ENCODE measurements at regions not wholly inside any gene's neighbourhood (a gene's known extent, or its start where the extent isn't known, plus 50 kb on each side); places are given as distances from the start of the nearest gene placed in this dataset.

DNA sequence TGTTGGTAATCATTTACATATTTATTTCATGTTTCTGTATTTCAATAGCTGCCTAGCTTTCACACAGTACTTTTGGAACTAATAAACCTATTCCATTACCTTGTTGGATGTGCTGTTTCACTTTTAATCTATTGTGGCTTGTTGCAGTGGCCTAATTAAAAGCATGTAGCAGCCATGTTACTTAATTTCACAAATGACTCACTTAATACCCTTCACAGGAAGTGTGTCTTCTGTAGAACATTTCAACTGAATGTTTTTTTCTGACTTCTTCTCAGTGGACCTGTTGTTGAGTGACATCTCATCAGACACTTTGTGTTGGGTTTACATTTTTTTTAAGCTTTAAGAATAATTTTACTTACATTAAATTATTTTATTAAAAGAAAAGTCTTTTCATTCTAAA, 260.5 kb upstream of the THUMPD2 start:
- H3K4ac ChIP-seq (replicated peaks; ENCODE audit: insufficient read length, low read depth, low read length) = no peak overlapping the region
- no peaks in the 10 kb centered on the region for H3K36me3 ChIP-seq (ENCODE audit: control insufficient read depth in 2 of 4, insufficient read depth in 4 of 4, low read length in 3 of 4)
- no peak overlapping the region for H3K23ac ChIP-seq (ENCODE audit: insufficient read length)
- peaks cover 3 to 4% of the 10 kb centered on the region in 2 experiments for H3K9me3 ChIP-seq (ENCODE audit: insufficient read depth in 2 of 2, low read depth in 1 of 2, low read length in 1 of 2)
- no peak overlapping the region for H4K5ac ChIP-seq (ENCODE audit: insufficient read length, low read depth, low read length)
- no peak overlapping the region for H4K91ac ChIP-seq (replicated peaks; ENCODE audit: insufficient read length, low read length)
- H3K27me3 ChIP-seq (replicated peaks in 1 of 4; ENCODE audit: control insufficient read depth in 3 of 4, extremely low read depth in 1 of 4, insufficient read depth in 3 of 4, low read length in 3 of 4) = no peaks in the 10 kb centered on the region
- H3K4me2 ChIP-seq (ENCODE audit: insufficient read depth in 1 of 2, low read depth in 2 of 2, low read length in 2 of 2) = no peak overlapping the region
- H2BK15ac ChIP-seq (ENCODE audit: low read length) = no peak overlapping the region
- no peak for FAIRE-seq
- H4K20me1 ChIP-seq (replicated peaks in 1 of 2; ENCODE audit: control insufficient read depth in 1 of 2, insufficient read depth in 2 of 2, low read length in 2 of 2) = no peaks in the 10 kb centered on the region
- no peak overlapping the region for H2BK20ac ChIP-seq (ENCODE audit: low read length)
- H2BK12ac ChIP-seq (ENCODE audit: low read depth, low read length) = no peak overlapping the region
- ChIA-PET POLR2A (ENCODE audit: partially characterized antibody) (no interaction called here), CTCF (ENCODE audit: partially characterized antibody) (interaction anchor here (0.7 kb wide), 1 partner anchor 10 kb away, joined by 4 read pairs; no protein-coding TSS in a partner anchor)
- H3K56ac ChIP-seq (replicated peaks; ENCODE audit: insufficient read length, low read depth, low read length) = no peak overlapping the region
- TF ChIP-seq, protein P1, sequence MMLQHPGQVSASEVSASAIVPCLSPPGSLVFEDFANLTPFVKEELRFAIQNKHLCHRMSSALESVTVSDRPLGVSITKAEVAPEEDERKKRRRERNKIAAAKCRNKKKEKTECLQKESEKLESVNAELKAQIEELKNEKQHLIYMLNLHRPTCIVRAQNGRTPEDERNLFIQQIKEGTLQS (IDR thresholded peaks at IDR 0.05; ENCODE audit: insufficient read depth, low read depth, low read length) = no peak
- TF ChIP-seq PHF8 (conservative IDR thresholded peaks at IDR 0.05; ENCODE audit: low read depth, low read length) (no peak), JUND (IDR thresholded peaks at IDR 0.05; ENCODE audit: low read length) (no peak)
- no peak overlapping the region for H3K27ac ChIP-seq (ENCODE audit: low read depth, low read length)
- no peak overlapping the region for H4K8ac ChIP-seq (ENCODE audit: extremely low read depth, insufficient read depth, low read length)
- no peak overlapping the region for H3K18ac ChIP-seq (ENCODE audit: extremely low read depth, low read length)
- no peak overlapping the region for H2BK120ac ChIP-seq (replicated peaks; ENCODE audit: low read depth, low read length)
- H3K79me2 ChIP-seq (ENCODE audit: control insufficient read depth in 1 of 2, insufficient read depth in 2 of 2, low read length in 2 of 2) = no peaks in the 10 kb centered on the region
- no peaks in the 10 kb centered on the region for H3K23me2 ChIP-seq (ENCODE audit: low read depth, low read length)
- no peaks in the 10 kb centered on the region for H3K4me1 ChIP-seq (replicated peaks in 1 of 4; ENCODE audit: control insufficient read depth in 3 of 4, insufficient read depth in 4 of 4, low read length in 3 of 4)
- no peak overlapping the region for H3K9ac ChIP-seq (replicated peaks in 1 of 4; ENCODE audit: extremely low read depth in 1 of 4, low read depth in 3 of 4, low read length in 3 of 4)
- no peak overlapping the region for H2AFZ ChIP-seq (ENCODE audit: low read length)
- no peak overlapping the region for H2BK5ac ChIP-seq (ENCODE audit: low read depth, low read length)
- H3K14ac ChIP-seq (ENCODE audit: insufficient read length) = no peak overlapping the region
- no peak for DNase-seq (ENCODE audit: low read depth in 1 of 2, low spot score in 2 of 2)
- no peak overlapping the region for H3K4me3 ChIP-seq (ENCODE audit: extremely low read depth in 1 of 4, insufficient read depth in 2 of 4, low read depth in 3 of 4, low read length in 4 of 4)
- H2AK5ac ChIP-seq (ENCODE audit: low read depth, low read length) = no peak overlapping the region
- H3K79me1 ChIP-seq (ENCODE audit: low read depth, low read length) = no peaks in the 10 kb centered on the region

Data from H1 (cell line).